ENCODE measurements at regions not wholly inside any gene's neighbourhood (a gene's known extent, or its start where the extent isn't known, plus 50 kb on each side); places are given as distances from the start of the nearest gene placed in this dataset.

DNA sequence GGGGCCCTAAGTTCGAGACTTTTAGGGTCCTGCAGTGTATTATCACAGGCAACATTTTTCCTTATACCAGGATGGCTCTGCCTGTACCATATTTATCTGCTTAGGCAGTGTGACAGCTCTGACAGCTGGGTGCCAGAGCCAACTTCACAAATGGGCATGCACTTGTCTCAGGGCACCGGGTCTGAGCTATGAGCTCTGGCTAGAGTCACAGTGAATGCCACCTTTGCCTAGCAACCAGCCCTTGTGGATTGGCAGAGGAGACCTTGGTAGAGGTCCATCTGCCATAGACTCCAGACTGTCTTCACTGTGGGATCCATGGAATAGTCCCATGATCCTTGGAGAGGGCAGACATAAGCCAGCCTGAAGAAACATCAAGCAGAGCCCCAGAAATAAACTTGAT lies 746.6 kb upstream of the TSPY4 start:
- no peaks in the 10 kb centered on the region for H3K9me3 ChIP-seq
- H3K4me1 ChIP-seq = no peaks in the 10 kb centered on the region
- intact Hi-C loops (cut with DNase I) = no loop called here
- TF ChIP-seq, protein P1, sequence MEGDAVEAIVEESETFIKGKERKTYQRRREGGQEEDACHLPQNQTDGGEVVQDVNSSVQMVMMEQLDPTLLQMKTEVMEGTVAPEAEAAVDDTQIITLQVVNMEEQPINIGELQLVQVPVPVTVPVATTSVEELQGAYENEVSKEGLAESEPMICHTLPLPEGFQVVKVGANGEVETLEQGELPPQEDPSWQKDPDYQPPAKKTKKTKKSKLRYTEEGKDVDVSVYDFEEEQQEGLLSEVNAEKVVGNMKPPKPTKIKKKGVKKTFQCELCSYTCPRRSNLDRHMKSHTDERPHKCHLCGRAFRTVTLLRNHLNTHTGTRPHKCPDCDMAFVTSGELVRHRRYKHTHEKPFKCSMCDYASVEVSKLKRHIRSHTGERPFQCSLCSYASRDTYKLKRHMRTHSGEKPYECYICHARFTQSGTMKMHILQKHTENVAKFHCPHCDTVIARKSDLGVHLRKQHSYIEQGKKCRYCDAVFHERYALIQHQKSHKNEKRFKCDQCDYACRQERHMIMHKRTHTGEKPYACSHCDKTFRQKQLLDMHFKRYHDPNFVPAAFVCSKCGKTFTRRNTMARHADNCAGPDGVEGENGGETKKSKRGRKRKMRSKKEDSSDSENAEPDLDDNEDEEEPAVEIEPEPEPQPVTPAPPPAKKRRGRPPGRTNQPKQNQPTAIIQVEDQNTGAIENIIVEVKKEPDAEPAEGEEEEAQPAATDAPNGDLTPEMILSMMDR (IDR thresholded peaks at IDR 0.05) = no peak
- DNase-seq (no peak), ATAC-seq (no peak)
- H3K36me3 ChIP-seq = no peaks in the 10 kb centered on the region
- no peak overlapping the region for H3K4me3 ChIP-seq
- no peak overlapping the region for H3K27ac ChIP-seq
- H3K27me3 ChIP-seq = no peaks in the 10 kb centered on the region

DNA sequence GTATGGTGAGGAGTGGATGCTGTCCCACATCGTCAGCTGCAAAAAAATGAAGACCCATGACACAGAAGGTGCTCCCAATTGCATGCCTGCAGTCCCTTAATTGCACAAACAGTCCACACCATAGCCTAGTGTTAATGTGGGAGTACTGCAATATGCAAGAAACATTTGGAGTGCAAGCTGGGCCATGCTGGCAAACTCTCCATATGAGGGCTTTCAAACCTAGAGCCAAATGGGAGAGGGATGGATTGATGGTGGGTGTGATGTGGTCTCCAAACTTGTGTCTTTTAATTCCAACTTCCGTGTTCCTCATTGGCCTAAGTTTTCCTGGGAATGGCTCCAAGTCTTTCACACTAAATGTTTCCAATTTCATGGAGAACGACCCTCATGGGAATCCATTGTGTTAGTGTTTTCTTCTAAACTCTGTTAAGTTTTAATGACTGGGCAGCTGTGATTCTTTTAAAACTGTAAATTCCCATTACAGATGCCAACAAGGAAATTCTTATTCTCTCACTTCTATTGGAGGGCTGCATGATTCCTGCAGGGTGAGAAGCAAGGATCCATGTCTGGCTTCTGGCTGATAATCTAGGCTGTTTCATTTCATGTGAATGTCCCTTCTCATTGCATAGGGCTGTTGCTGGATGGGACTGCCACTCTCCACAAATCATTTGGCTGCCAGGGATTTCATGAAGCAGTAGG lies 745.3 kb upstream of the TSPY4 start:
- Histone ChIP-seq H3K9me3 (no peaks in the 10 kb centered on the region), H3K27ac (no peak overlapping the region), H3K4me3 (no peak overlapping the region), H3K36me3 (no peaks in the 10 kb centered on the region), H3K4me1 (no peaks in the 10 kb centered on the region), H3K27me3 (no peaks in the 10 kb centered on the region)
- TF ChIP-seq, protein P1 (IDR thresholded peaks at IDR 0.05) = no peak
- ATAC-seq = no peak
- intact Hi-C loops (cut with DNase I) = no loop called here
- no peak for DNase-seq

DNA sequence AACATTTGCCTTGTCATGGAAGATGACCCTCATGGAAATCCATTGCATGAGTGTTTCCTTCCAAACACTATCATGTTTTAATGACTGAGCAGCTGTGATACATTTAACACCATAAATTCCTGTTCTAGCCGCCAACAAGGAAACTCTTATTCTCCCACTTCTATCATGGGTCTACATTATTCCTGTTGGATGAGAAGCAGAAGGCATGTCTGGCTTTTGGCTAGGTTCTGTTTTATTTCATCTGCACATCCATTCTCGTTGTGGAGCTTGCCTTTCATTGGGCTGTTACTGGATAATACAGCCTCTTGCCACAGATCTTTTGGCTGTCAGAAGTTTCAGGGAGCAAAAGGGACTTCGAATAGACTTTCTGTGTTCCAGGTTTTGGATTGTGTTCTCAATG lies 742.6 kb upstream of the TSPY4 start:
- H3K9me3 ChIP-seq = no peaks in the 10 kb centered on the region
- no peak overlapping the region for H3K4me3 ChIP-seq
- H3K27ac ChIP-seq = no peak overlapping the region
- ATAC-seq (no peak), DNase-seq (no peak)
- no peaks in the 10 kb centered on the region for H3K36me3 ChIP-seq
- intact Hi-C loops (cut with DNase I) = no loop called here
- no peaks in the 10 kb centered on the region for H3K27me3 ChIP-seq
- H3K4me1 ChIP-seq = no peaks in the 10 kb centered on the region
- TF ChIP-seq, protein P1 (IDR thresholded peaks at IDR 0.05) = no peak

DNA sequence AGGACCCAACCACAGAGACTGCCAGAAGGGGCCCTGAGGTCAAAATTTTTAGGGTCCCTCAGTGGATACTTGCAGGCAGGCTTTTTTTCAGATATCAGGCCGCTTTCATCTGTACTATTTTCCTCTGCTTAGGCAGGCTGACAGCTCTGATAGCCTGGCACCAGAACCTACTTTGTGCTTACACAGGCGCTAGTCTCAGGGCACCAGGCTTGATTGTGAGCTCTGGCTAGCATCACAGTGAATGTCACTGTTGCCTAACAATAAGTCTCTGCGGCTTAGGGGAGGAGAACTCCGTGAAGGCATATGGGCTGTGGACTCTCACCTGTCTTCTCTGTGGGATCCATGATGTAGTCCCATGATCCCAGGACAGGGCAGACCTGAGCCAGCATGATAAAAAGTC lies 738.1 kb upstream of the TSPY4 start:
- TF ChIP-seq, protein P1 (IDR thresholded peaks at IDR 0.05) = no peak
- ATAC-seq = no peak
- H3K27me3 ChIP-seq = no peaks in the 10 kb centered on the region
- no peak overlapping the region for H3K4me3 ChIP-seq
- no peak for DNase-seq
- H3K36me3 ChIP-seq = no peaks in the 10 kb centered on the region
- H3K27ac ChIP-seq = no peak overlapping the region
- H3K4me1 ChIP-seq = no peaks in the 10 kb centered on the region
- H3K9me3 ChIP-seq = no peaks in the 10 kb centered on the region
- intact Hi-C loops (cut with DNase I) = no loop called here

DNA sequence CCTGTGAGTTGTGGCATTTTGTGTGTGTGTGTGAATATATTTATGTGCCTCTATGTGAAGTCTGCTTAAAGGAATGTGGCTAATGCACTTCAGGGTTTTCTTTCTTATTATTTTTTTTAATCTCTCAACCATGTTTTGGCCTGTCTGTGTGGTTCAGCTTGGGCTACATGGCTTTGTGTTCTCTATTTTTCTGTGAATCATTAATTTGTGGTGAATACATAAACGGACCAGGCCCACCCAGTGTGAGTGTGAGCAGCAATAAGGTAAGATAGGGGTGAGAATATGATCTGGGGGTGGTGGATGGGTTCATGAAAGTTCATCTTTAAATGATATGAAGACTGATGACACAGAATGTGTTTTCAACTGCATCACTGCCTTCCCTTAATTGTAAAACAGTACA lies 726.6 kb upstream of the TSPY4 start:
- DNase-seq (no peak), ATAC-seq (no peak)
- Histone ChIP-seq H3K27me3 (no peaks in the 10 kb centered on the region), H3K9me3 (no peaks in the 10 kb centered on the region), H3K4me3 (no peak overlapping the region), H3K36me3 (no peaks in the 10 kb centered on the region), H3K27ac (no peak overlapping the region), H3K4me1 (no peaks in the 10 kb centered on the region)
- intact Hi-C loops (cut with DNase I) = no loop called here
- TF ChIP-seq, protein P1 (IDR thresholded peaks at IDR 0.05) = no peak
